Left ventricle myocardium superior (tissue), 1 donor: ENCODE measurements at regions not wholly inside any gene's neighbourhood (a gene's known extent, or its start where the extent isn't known, plus 50 kb on each side); places are given as distances from the start of the nearest gene placed in this dataset.
"Not testable (repeated sequence)": the region's sequence is repeated elsewhere in the genome, so short reads cannot be mapped to it uniquely, and the experiment has no call there.

ENCODE experiments used
- ATAC-seq: fragments of 200-7000 bp; cut with Tn5 transposase; one replicate; pipeline ENCODE4 v1.9.1; 2020; ENCODE audit warnings: mild to moderate bottlenecking, moderate library complexity
- DNase-seq: peaks from one replicate; pipeline ENCODE4 v3.0.0-alpha.2; 2020
- intact Hi-C: fragments of 100-400 bp; cut with micrococcal nuclease; formaldehyde crosslinking; loops from one replicate; pipeline ENCODE4 v1.11.0; 2022
- donor health status: DM: no; HTN: yes; CAD: no; lungs with severe emphysema.

DNA sequence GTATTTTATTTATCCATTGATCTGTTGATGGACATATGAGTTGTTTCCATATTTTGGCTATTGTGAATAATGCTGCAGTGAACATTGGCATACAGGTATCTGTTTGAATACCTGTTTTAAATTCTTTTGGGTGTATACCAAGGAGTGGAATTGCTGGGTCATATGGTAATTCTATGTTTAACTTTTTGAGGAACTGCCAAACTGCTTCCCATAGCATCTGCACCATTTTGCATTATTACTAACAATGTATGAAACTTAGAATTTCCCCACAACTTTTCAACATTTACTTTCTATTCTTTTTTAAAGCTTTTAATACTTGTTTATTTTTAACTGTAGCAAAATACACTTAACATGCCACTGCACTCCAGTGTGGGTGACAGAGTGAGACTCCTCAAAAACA lies 57.0 kb upstream of the MSN start:
- DNase-seq: no peak
- intact Hi-C loops: no loop called here
- ATAC-seq: no peak

DNA sequence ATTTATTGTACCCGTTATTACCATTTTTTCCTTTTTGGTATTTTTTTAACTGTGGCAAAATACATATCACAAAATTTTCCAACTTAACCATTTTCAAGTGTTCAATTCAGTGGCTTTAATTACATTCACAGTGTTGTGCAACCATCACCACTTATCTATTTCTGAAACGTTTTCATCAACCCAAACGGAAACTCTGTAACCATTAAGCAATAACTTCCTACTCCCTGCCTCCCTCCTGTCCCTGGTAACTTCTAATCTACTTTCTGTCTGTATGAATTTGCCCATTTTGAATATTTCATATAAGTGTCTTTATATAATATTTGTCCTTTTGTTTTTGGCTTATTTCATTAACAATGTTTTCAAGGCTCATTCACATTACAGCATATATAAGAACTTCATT lies 57.4 kb upstream of the MSN start:
- peak; percentile 67 for ATAC-seq
- no peak for DNase-seq
- intact Hi-C loops: no loop called here

DNA sequence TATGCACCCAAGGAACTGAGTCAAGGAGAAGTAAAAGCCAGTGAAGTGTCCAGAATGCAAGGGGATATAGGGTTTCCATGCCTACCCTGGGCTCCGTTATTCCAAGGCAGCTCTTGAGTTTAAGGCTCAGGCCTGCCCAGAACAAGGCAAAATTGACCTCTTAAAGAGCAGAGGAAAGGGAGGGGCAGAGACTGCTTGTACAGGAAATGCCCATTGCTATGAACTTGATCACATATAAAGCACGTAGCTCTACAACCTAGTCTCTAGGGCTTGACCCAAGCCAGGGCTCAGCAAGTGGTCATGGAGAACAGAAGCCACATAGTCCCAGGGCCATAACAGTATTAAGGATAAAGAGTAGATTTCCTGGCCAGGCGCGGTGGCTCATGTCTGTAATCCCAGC lies 58.2 kb upstream of the MSN start:
- intact Hi-C loops: no loop called here
- DNase-seq (no peak), ATAC-seq (no peak)

DNA sequence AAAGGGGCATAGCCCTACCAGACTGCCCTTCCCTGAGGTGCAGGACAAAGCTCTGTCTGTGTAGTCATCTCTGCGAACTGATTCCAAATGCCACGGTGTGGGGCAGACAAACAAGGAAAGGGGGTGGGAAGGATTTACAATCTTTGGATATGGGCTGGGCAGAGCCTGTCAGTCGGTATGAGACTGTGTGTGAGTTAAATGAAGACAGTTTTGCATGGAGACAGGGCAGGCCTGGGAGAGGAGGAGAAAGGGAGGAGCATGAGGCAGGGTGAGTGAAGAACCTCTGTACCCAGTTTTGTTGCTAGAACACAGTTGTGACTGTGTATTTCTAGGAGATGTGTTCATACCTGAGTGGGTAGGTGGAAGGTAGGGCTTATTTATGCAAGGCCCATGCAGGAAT lies 59.4 kb upstream of the MSN start:
- no peak for DNase-seq
- no peak for ATAC-seq
- intact Hi-C loops: no loop called here

DNA sequence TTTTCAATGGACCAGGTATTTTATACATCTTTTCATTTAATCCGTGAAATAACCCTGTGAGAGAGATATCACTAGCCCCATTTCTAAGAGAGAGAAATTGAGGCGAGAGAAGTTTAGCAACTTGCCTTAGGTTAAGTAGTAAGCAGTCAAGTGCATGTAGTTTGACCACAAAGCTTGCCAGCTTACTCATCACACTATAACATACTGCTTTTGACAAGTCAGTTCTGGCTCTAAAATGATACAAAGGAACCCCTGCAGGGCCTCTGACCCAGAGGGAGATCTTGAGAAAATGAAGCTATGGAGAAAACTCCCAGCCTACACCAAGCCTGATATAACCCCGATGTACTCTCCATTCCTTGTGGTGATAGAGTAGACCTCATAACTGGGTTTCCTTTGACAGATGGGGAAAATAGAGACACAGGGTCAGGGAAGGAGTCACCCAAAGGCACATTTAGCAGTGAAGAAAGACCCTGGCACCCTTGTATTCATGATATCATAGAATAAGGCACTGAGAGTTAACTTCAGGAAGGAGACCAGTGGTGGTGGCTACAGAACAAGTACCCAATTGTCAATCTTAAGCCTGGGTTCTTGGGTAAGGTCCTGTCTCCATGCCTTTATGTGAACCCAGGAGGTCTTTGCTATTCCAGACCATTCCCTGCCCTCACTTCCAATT lies 60.2 kb upstream of the MSN start:
- intact Hi-C loops: no loop called here
- ATAC-seq (no peak), DNase-seq (no peak)

DNA sequence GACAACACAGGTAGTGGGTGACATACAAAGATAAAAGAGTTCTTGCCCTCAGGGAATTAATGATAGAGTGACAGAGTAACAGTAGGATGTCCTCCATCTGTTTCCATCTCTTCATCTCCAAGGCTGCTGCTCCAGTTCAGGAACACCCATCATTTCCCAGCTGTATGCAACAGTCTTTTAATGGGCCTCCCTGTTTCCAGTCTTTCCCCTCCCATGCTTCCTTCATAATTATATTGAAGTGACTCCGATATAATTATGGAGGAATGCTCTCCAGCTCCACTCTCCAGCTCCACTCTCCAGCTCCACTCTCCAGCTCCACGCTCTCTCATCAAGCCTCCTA lies 65.3 kb upstream of the MSN start:
- intact Hi-C loops: no loop called here
- DNase-seq (no peak), ATAC-seq (no peak)

DNA sequence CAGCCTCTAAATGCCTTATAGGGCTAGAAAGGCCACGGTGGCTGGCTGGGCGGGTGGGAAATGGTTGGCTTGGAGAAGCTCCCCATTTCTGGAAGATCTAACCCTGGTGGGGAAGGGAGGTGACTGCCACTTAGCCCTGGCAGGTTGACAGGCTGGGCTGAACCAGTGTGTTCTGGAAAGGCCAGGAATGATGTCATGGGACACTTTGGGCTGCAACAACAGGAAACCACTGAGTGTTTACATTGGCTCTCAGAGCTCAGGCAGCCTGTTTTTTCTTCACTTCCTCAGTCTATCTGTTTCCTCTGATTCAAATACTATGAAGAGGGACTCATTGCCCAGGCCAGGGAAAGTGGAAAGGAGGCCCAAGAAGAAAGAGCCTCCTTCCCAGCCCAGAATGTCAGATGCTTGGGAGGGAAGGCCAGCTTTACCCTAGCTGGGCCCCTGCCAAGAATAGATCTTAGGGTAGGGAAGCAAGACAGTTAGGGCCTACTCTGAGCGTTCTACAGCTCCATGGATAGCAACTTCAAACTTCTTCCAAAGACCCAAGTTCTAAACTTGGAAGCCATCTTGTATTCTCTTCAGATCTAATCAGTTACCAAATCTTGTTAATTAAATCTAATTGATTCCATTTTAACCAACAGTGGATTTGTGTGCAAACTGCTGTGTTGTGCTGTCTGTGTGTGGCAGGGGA lies 65.8 kb upstream of the MSN start:
- DNase-seq (peak; percentile 85), ATAC-seq (peak; percentile 97)
- intact Hi-C loops: no loop called here

DNA sequence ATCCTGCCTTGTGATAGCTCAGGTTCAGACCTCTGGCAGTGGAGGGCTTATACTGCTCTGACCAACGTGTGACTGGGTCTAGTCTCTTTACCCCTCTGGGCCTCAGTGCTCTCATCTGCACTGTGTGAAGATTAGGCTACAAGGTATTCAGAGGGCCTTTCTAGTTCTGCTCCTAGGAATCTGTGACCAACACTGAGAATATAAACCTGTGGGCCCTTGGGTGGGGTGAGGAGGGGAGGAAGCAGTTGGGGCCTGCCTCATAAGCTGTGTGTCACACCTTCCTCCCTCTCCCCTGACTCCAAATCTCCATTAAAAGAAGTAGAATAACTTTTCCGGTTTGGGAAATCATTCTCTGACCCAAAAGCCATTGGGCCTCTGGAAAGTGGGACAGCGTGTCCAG lies 66.3 kb upstream of the MSN start:
- DNase-seq: no peak
- intact Hi-C loops: no loop called here
- peak; percentile 37 for ATAC-seq

DNA sequence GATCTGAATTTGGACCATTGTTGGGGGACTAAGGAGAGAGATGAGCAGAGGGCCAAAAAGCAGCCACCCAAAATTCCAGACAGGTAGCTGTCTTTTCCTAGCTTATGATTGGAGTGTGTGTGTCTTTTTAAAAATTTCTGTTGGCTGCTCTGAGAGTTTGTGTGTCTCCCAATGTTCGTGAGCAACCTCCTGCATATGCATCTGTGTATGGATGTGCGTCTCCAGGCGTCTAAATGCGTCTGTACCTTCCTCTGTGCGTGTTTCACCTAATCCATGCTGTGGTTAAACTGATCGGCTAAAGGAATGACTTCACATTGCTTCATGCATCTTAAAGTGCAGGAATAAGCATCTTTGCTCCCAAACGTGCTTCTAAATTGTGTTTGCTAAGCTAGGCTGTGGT lies 65.5 kb upstream of the LAS1L start:
- DNase-seq (no peak), ATAC-seq (no peak)
- intact Hi-C loops: no loop called here

DNA sequence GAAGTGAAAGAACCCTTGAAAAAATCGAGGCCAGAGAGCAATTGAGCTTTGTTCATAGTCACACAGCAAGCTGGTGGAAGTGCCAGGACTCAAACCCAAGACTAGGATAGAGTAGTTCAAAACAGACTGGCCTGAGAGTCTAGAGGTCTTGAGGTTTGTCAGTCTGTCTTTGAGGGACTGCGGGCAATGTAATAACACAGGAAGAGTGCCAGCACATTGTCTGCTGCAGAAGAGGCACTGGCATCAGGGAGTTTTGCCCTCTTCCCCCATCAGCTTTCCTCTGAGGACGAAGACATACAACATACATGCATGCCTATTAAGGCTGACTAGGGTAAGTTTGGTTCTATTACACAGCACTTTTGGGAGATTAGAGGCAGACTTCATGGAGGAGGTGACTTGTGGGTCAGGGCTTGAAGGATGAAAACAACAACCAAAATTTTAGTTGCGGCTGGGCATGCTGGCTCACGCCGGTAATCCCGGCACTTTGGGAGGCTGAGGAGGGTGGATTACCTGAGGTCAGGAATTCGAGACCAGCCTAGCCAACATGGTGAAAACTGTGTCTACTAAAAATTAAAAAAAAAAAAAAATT lies 64.1 kb upstream of the LAS1L start:
- ATAC-seq (no peak), DNase-seq (no peak)
- intact Hi-C loops: loop anchor here (10.0 kb wide), 1 partner anchor 126 kb away; no protein-coding TSS in a partner anchor

DNA sequence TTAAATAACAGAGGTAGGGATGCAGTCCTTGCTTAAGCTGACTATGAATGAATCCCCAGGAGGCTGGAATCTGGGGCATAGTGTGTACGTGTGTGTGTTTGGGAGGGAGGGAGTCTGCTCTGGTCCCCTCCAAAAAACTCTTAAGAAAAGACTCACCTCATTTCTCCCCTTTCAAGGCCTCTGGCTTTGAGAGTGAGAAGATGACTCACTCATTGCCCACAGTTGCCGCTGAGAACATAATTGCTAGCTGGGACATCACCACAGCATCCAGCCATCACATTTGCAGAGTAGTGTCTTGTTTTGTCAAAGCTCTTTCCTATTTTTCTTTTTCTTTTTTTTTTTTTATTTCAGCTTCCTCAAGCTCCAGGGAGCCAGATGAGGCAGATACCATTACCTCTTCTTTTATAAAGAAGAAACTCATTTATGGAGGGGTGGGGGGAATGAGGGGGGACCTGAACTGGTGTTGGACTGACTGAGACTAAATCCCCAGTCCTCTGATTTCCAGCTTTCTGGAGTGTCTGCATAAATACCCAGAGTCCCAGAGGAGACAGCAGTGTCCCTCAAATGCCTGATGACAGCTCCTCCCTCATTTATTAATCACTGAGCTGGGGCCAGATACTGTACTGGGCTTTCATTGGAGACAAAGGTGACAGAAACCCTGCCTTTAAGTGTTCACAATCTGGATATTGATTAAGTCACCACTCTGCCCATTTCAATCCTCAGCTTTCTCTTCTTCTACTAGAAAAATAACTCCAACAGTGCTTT lies 61.9 kb upstream of the LAS1L start:
- ATAC-seq (peak; percentile 61), DNase-seq (no peak)
- intact Hi-C loops: loop anchor here (10.0 kb wide), 1 partner anchor 128 kb away; no protein-coding TSS in a partner anchor

DNA sequence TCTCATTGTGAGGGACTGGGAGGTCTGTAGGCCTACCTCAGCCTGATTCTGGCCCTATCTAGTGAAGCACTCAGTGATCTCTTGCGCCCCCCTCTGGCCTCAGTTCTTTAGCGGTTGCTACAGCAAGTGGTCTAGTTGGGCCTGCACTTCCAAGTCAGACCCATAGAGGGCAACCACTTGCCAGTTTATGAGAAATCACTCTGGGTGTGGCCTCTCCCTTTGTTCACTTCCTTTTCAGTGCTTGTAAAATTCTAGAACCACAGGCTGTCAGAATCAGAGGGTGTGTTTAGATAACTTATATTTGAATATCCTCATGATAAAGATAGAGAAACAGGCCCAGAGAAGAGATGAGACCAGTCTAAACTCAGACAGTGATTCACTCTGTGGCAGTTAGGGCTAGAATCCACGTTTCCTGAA lies 60.9 kb upstream of the LAS1L start:
- peak; percentile 92 for DNase-seq
- intact Hi-C loops: loop anchor here (10.0 kb wide), 1 partner anchor 129 kb away; no protein-coding TSS in a partner anchor
- peak; percentile 96 for ATAC-seq

DNA sequence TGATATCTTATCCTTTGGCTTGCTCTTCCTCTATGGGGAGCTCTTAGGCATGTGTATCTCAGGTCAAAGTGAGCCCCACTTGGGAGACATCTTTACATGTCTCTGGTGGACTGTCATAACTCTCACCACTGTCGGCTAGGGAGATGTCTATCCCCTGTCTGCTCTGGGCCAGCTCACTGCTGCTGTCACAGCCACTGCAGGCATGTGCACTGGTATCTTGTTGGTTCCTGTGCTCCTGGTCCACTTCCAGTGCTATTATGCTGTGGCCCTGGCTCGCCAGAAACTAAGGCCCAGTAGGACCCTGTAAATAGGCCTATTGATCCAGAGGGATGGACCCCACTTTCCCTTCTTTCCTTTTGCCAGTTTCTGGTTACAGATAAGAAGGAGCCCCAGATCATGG lies 56.6 kb upstream of the LAS1L start:
- no peak for ATAC-seq
- intact Hi-C loops: loop anchor here (10.0 kb wide), 1 partner anchor 134 kb away; no protein-coding TSS in a partner anchor

DNA sequence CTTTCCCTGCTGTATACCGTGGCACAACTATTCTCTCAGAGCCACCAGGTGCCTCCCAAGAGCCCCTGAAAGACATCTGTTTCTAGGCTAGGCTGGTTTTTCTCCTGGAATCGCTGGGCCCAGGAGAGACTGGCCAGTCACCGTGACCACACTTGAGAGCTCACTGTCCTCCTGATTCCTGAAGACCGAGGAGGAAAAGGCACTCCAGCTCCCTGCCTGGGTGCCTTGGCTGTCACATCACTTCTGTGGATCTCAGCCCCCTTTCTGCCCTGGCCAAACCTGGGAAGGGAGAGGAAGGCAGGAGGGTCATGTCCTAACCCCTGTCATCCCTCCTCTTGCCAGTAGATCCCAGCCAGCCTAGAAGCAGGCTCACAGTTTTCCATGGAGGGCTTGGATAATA lies 54.7 kb upstream of the LAS1L start:
- DNase-seq: no peak
- ATAC-seq: no peak
- intact Hi-C loops: no loop called here

More for the DNA sequence above, 56.6 kb upstream of the LAS1L start:
- no peak for DNase-seq

DNA sequence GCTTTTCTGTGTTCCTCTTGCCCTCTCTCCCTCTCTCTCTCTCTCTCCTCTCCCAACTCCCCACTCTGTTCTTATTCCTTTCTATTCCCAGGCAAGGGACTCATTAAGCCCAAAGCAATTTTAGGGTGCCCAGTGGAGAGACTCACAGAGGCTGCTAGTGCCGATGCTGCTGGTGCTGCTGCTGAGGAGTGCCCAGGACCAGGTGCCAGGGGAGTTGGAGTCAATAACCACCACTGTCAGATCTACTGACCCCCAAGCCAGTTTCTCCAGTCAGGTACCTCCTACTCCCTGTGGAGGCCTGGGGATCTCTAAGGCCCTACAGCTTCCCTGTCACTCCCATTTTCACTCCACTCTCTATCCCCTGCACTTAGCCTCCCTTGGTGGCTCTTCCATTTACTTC lies 54.2 kb upstream of the LAS1L start:
- DNase-seq: no peak
- intact Hi-C loops: no loop called here
- no peak for ATAC-seq

DNA sequence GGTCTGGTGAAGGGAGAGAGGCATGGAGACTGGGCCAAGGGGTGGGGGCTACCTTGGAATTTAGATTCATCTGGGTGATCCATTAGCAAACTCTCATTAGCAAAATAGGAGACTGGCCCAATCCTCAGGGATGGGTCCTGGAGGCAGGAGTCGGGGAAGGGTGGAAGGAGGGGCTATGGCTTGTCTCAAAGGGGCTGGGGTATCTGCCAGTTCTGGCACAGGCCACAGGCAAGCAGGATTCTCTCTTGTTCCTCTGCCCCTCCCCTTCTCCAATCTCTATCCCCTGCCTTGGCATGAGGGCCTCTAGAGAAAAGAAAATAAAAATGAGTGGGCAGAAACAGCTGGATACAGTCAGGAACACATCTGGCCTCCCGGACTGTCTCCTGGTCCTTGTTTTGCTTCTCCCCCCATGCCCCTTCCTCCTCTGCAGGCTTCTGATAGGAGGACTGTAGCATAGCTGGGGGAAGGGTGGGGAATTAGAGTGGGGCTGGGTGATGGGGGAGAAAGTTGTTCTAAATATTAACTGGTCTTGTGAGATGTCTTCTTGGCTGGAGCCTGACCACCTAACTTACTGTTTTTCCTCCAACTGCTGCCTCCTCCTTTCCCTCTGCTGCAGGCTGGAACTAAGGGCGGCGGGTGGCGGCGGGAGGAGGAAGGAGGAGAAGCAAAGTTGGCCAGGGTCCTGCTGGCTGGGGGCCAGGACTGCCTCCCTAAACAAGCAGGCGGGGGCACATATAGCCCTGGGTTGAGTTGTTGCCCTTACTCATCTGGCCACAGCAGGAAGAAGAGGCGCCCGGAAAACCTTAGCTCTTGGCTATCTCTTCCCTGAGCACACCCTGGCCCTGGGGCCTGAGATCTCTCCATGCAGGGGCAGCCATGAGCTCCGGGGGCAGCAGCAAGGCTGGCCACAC lies 53.3 kb upstream of the LAS1L start:
- peak; percentile 92 for ATAC-seq
- intact Hi-C loops: no loop called here
- DNase-seq: peak; percentile 85

DNA sequence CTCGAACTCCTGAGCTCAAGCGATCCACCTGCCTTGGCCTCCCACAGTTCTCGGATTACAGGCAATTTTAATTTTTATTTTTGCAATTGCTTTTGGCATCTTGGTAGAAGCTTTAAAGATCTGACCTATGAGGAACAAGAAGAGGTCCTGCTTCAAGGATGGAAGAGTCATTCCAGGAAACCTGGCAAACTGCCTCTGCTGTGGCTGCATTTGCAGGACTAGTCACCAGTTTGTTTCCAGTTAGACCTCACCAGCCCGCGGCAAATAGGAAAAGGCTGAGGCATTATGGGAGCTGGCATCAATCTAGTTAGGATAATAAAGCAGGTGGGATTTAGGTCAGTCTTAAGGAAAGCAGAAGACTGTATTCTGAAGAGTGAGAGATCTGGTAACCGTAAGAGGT lies 51.9 kb upstream of the LAS1L start:
- ATAC-seq (no peak), DNase-seq (no peak)
- intact Hi-C loops: no loop called here

DNA sequence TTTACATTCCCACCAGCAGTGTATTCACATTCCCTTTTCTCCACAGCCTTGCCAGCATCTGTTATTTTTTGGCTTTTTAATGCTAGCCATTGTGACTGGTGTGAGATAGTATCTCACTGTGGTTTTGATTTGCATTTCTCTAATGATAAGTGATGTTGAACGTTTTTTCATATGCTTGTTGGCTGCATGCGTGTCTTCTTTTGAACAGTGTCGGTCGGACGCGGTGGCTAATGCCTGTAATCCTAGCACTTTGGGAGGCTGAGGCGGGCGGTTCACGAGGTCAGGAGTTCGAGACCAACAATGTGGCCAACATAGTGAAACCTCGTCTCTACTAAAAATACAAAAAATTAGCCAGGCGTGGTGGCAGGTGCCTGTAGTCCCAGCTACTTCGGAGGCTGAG lies 50.6 kb upstream of the LAS1L start:
- intact Hi-C loops, DNase-seq, ATAC-seq: not testable (repeated sequence)
